Hepatocyte (in vitro differentiated cells): ENCODE measurements at regions not wholly inside any gene's neighbourhood (a gene's known extent, or its start where the extent isn't known, plus 50 kb on each side); places are given as distances from the start of the nearest gene placed in this dataset.
"Not testable (repeated sequence)": the region's sequence is repeated elsewhere in the genome, so short reads cannot be mapped to it uniquely, and the experiment has no call there.

Experiments used
- DNase-seq: peaks from one replicate; pipeline ENCODE4 v3.0.0-alpha.2; 2016; ENCODE audit warnings: low spot score
- H2AFZ ChIP-seq: fragments of 200-600 bp; sonication (generic); 2 replicates; pipeline ENCODE4 v1.6.0; 2016; ENCODE audit warnings: antibody characterized with exemption, mild to moderate bottlenecking
- H3K27ac ChIP-seq: fragments of 200-600 bp; sonication (generic); 2 replicates; pipeline ENCODE4 v1.5.1; 2016; ENCODE audit warnings: mild to moderate bottlenecking
- H3K27me3 ChIP-seq: fragments of 200-600 bp; sonication (generic); 2 replicates; pipeline ENCODE4 v1.6.1; 2016
- H3K36me3 ChIP-seq: fragments of 200-600 bp; sonication (generic); replicated peaks from 2 replicates; pipeline ENCODE4 v1.5.1; 2016; ENCODE audit warnings: low read depth; ENCODE audit not compliant: insufficient read depth
- H3K4me1 ChIP-seq: fragments of 200-600 bp; sonication (generic); 2 replicates; pipeline ENCODE4 v1.5.1; 2016; ENCODE audit warnings: mild to moderate bottlenecking, moderate library complexity; ENCODE audit not compliant: insufficient read depth
- H3K4me2 ChIP-seq: fragments of 200-600 bp; sonication (generic); 2 replicates; pipeline ENCODE4 v1.6.0; 2016
- H3K4me3 ChIP-seq: fragments of 200-600 bp; sonication (generic); 2 replicates; pipeline ENCODE4 v1.5.1; 2016; ENCODE audit warnings: mild to moderate bottlenecking
- H3K79me2 ChIP-seq: fragments of 200-600 bp; sonication (generic); 2 replicates; pipeline ENCODE4 v1.6.0; 2017; ENCODE audit warnings: mild to moderate bottlenecking
- H3K9me2 ChIP-seq: fragments of 200-600 bp; sonication (generic); replicated peaks from 2 replicates; pipeline ENCODE4 v1.6.0; 2017; ENCODE audit warnings: mild to moderate bottlenecking; ENCODE audit not compliant: insufficient read depth
- H3K9me3 ChIP-seq: fragments of 200-600 bp; sonication (generic); 2 replicates; pipeline ENCODE4 v1.5.1; 2016; ENCODE audit warnings: low read depth, mild to moderate bottlenecking
- H4K20me1 ChIP-seq: fragments of 200-600 bp; sonication (generic); 2 replicates; pipeline ENCODE4 v1.6.0; 2016; ENCODE audit warnings: mild to moderate bottlenecking; ENCODE audit not compliant: insufficient read depth, poor library complexity, severe bottlenecking
- CTCF ChIP-seq: fragments of 200-600 bp; sonication (generic); IDR thresholded peaks from 2 replicates; pipeline ENCODE4 v1.5.1; 2016; ENCODE audit warnings: antibody characterized with exemption, mild to moderate bottlenecking; ENCODE audit not compliant: poor library complexity
- EZH2 ChIP-seq: fragments of 200-600 bp; sonication (generic); IDR thresholded peaks from 2 replicates; pipeline ENCODE4 v1.6.1; 2016; ENCODE audit warnings: antibody characterized with exemption, mild to moderate bottlenecking, borderline replicate concordance
- EZH2phosphoT487 ChIP-seq: fragments of 200-600 bp; sonication (generic); IDR thresholded peaks from one replicate; pipeline ENCODE4 v1.6.1; 2018; ENCODE audit warnings: antibody characterized with exemption, mild to moderate bottlenecking, low read depth, moderate library complexity; ENCODE audit not compliant: unreplicated experiment, severe bottlenecking
- WGBS: methylation state at CpG from one replicate; pipeline ENCODE4 v1.1.6; 2016; ENCODE audit warnings: low lambda C conversion rate; ENCODE audit errors: missing lambda C conversion rate; 5-methylcytosine and 5-hydroxymethylcytosine counted together

GRCh38 chr2:67329513-67329912 lies 67.6 kb upstream of the ETAA1 start:
- Histone ChIP-seq H2AFZ (no peak overlapping the region), H3K79me2 (no peaks in the 10 kb centered on the region), H3K36me3 (no peaks in the 10 kb centered on the region), H3K9me2 (no peaks in the 10 kb centered on the region), H3K4me3 (no peak overlapping the region), H3K27ac (no peak overlapping the region), H3K4me1 (no peaks in the 10 kb centered on the region), H4K20me1 (no peaks in the 10 kb centered on the region), H3K4me2 (no peak overlapping the region), H3K9me3 (no peaks in the 10 kb centered on the region), H3K27me3 (peaks cover 14% of the 10 kb centered on the region)
- TF ChIP-seq CTCF: no peak
- TF ChIP-seq EZH2: no peak
- TF ChIP-seq EZH2phosphoT487: no peak
- no peak for DNase-seq

DNA sequence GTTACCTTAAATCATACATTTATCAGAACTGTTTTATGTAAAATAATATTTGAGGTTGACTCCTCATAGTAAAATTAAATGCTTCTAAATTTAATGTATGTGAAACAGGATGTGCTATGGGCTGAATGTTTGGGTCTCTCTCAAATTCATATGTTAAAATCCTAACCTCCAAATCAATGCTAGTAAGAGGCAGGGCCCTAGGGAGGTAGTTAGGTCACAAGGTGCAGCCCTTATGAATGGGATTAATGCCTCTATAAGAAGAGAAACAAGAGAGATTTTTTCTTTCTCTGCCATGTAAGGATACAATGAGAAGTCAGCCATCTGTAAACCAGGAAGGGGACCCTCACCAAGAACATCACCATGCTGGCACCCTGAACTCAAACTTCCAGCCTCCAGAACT lies 67.2 kb upstream of the ETAA1 start:
- H3K27me3 ChIP-seq: peaks cover 14% of the 10 kb centered on the region
- DNase-seq: no peak

DNA sequence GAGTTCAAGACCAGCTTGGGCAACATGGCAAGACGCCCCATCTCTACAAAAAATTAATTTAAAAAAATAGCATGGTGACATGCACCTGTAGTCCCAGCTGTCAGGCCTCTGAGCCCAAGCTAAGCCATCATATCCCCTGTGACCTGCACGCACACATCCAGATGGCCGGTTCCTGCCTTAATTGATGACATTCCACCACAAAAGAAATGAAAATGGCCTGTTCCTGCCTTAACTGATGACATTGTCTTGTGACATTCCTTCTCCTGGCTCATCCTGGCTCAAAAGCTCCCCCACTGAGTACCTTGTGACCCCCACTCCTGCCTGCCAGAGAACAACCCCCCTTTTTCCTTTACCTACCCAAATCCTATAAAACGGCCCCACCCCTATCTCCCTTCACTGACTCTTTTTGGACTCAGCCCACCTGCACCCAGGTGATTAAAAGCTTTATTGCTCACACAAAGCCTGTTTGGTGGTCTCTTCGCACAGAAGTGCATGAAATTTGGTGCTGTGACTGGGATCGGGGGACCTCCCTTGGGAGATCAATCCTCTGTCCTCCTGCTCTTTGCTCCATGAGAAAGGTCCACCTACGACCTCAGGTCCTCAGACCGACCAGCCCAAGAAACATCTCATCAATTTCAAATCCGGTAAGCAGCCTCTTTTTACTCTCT lies 65.6 kb upstream of the ETAA1 start:
- WGBS: 74% methylated on average over 9 of the region's 9 CpGs
- H3K4me2 ChIP-seq, H3K9me3 ChIP-seq: not testable (repeated sequence)

More for the DNA sequence above, 67.2 kb upstream of the ETAA1 start:
- Histone ChIP-seq H3K9me3 (no peaks in the 10 kb centered on the region), H3K79me2 (no peaks in the 10 kb centered on the region), H3K9me2 (no peaks in the 10 kb centered on the region), H2AFZ (no peak overlapping the region), H4K20me1 (no peaks in the 10 kb centered on the region), H3K4me2 (no peak overlapping the region), H3K36me3 (no peaks in the 10 kb centered on the region), H3K4me1 (no peaks in the 10 kb centered on the region), H3K4me3 (no peak overlapping the region), H3K27ac (no peak overlapping the region)
- TF ChIP-seq EZH2phosphoT487: no peak
- no peak for TF ChIP-seq CTCF
- TF ChIP-seq EZH2: no peak

DNA sequence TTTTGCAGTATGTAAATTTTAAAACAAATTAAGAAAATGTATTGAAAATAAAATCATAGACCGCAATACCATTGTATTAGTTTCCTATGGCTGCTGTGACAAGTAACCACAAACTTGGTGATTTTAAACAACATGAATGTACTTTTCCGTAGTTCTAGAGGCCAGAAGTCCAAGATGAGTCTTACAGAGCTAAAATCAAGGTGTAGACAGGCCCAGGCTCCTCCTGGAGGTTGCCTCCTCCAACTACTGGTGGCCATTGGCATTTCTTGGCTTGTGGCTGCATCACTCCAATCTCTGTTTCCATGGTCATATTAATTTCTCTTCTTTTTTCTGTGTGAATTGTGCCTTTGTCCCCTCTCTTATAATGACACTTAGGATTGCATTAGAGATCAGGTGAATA lies 59.2 kb upstream of the ETAA1 start:
- Histone ChIP-seq H3K79me2 (no peaks in the 10 kb centered on the region), H3K36me3 (no peaks in the 10 kb centered on the region), H3K27me3 (peaks cover 3% of the 10 kb centered on the region), H3K4me2 (no peak overlapping the region), H3K9me2 (no peaks in the 10 kb centered on the region), H3K4me1 (no peaks in the 10 kb centered on the region), H4K20me1 (no peaks in the 10 kb centered on the region), H3K4me3 (no peak overlapping the region), H3K9me3 (no peaks in the 10 kb centered on the region), H2AFZ (no peak overlapping the region), H3K27ac (no peak overlapping the region)
- 93% methylated on average over 2 of the region's 2 CpGs for WGBS
- TF ChIP-seq EZH2: no peak
- TF ChIP-seq CTCF: no peak
- TF ChIP-seq EZH2phosphoT487: no peak
- no peak for DNase-seq

More for the DNA sequence above, 65.6 kb upstream of the ETAA1 start:
- not testable (repeated sequence) for H3K79me2 ChIP-seq, H3K36me3 ChIP-seq, H3K4me1 ChIP-seq, H2AFZ ChIP-seq, DNase-seq, H4K20me1 ChIP-seq, H3K9me2 ChIP-seq, H3K4me3 ChIP-seq, H3K27ac ChIP-seq
- peaks cover 11% of the 10 kb centered on the region for H3K27me3 ChIP-seq
